HEK293 (cell line): ENCODE measurements at regions not wholly inside any gene's neighbourhood (a gene's known extent, or its start where the extent isn't known, plus 50 kb on each side); places are given as distances from the start of the nearest gene placed in this dataset.
A peak's percentile ranks its signal among the peaks of the same experiment; 100 is the strongest.

Experiments used
- CTCF ChIA-PET: fragments of 350-600 bp; formaldehyde crosslinking; extraction: SDS; loops from one replicate; lab custom pipeline; 2021; ENCODE audit warnings: antibody characterized with exemption; lab: Yijun Ruan, JAX
- POLR2A ChIA-PET: fragments of 300-600 bp; formaldehyde crosslinking; extraction: SDS; loops from one replicate; lab custom pipeline; 2020; ENCODE audit warnings: antibody characterized with exemption, inconsistent platforms; lab: Yijun Ruan, JAX
- H3K27ac ChIP-seq: fragments of 200-500 bp; sonication (Bioruptor generic); 2 replicates; pipeline ENCODE4 v1.5.1; 2014; ENCODE audit warnings: low read depth, low read length, control low read depth, inconsistent platforms; ENCODE audit errors: extremely low read depth
- H3K36me3 ChIP-seq, 2 experiments: fragments of 200-500 bp in 1 of 2; sonication (Bioruptor generic) in 1 of 2; 1 replicate in 1 of 2; 2 replicates in 1 of 2; pipeline ENCODE4 v1.5.1; 2014 to 2017; ENCODE audit warnings: inconsistent platforms in 2 of 2, low read length in 2 of 2; ENCODE audit not compliant: control insufficient read depth in 2 of 2, insufficient read depth in 1 of 2
- H3K4me1 ChIP-seq: fragments of 200-500 bp; sonication (Bioruptor generic); 2 replicates; pipeline ENCODE4 v1.5.1; 2014; ENCODE audit warnings: mild to moderate bottlenecking, low read length, inconsistent platforms; ENCODE audit not compliant: control insufficient read depth, insufficient read depth
- H3K4me3 ChIP-seq: 2 replicates; pipeline ENCODE4 v1.5.1; 2011; ENCODE audit warnings: low read depth, mild to moderate bottlenecking, control low read depth, low read length, moderate library complexity
- H3K9me3 ChIP-seq: fragments of 200-500 bp; sonication (Bioruptor generic); 2 replicates; pipeline ENCODE4 v1.5.1; 2014; ENCODE audit warnings: low read depth, low read length, inconsistent platforms; ENCODE audit not compliant: control insufficient read depth, insufficient read depth
- FEZF1 ChIP-seq: fragments of 450-650 bp; formaldehyde crosslinking; IDR thresholded peaks from 2 replicates; pipeline ENCODE4 v1.5.1; 2016; ENCODE audit warnings: missing biosample characterization, missing genetic modification characterization
- GFI1B ChIP-seq: fragments of 450-650 bp; formaldehyde crosslinking; IDR thresholded peaks from 2 replicates; pipeline ENCODE4 v1.5.1; 2016; ENCODE audit warnings: missing biosample characterization, missing genetic modification characterization
- HOXD13 ChIP-seq: sonication (generic); formaldehyde crosslinking; IDR thresholded peaks from 2 replicates; pipeline ENCODE4 v1.8.0; 2022; ENCODE audit warnings: missing genetic modification reagents, borderline replicate concordance
- IKZF3 ChIP-seq: fragments of 450-650 bp; IDR thresholded peaks from 2 replicates; pipeline ENCODE4 v1.5.0; 2018; ENCODE audit warnings: missing biosample characterization, mild to moderate bottlenecking, missing genetic modification characterization, moderate library complexity
- MZF1 ChIP-seq: fragments of 450-650 bp; formaldehyde crosslinking; IDR thresholded peaks from 2 replicates; pipeline ENCODE4 v1.5.1; 2017; ENCODE audit warnings: missing biosample characterization, missing genetic modification characterization, borderline replicate concordance
- OVOL3 ChIP-seq: fragments of 450-650 bp; formaldehyde crosslinking; IDR thresholded peaks from 2 replicates; pipeline ENCODE4 v1.5.1; 2016; ENCODE audit warnings: missing biosample characterization, missing genetic modification characterization
- PRDM1 ChIP-seq: fragments of 450-650 bp; formaldehyde crosslinking; IDR thresholded peaks from 2 replicates; pipeline ENCODE4; 2016; ENCODE audit warnings: missing biosample characterization, missing genetic modification characterization
- SCRT2 ChIP-seq: fragments of 450-650 bp; formaldehyde crosslinking; IDR thresholded peaks from 2 replicates; pipeline ENCODE4 v1.5.1; 2016; ENCODE audit warnings: missing biosample characterization, missing genetic modification characterization
- YY1 ChIP-seq: fragments of 450-650 bp; formaldehyde crosslinking; IDR thresholded peaks from 2 replicates; pipeline ENCODE4 v1.5.1; 2018; ENCODE audit warnings: missing biosample characterization, missing genetic modification characterization
- ZBTB1 ChIP-seq: fragments of 450-650 bp; formaldehyde crosslinking; IDR thresholded peaks from 2 replicates; pipeline ENCODE4 v1.5.1; 2016; ENCODE audit warnings: missing biosample characterization, missing genetic modification characterization
- ZFHX2 ChIP-seq: fragments of 450-650 bp; formaldehyde crosslinking; conservative IDR thresholded peaks from 2 replicates; pipeline ENCODE4 v1.5.1; 2016; ENCODE audit warnings: missing biosample characterization, missing genetic modification characterization
- ZNF16 ChIP-seq: fragments of 450-650 bp; formaldehyde crosslinking; IDR thresholded peaks from 2 replicates; pipeline ENCODE4 v1.5.1; 2016; ENCODE audit warnings: low read depth, missing biosample characterization, missing genetic modification characterization
- ZNF184 ChIP-seq: fragments of 450-650 bp; IDR thresholded peaks from 2 replicates; pipeline ENCODE4 v1.5.1; 2018; ENCODE audit warnings: missing biosample characterization, mild to moderate bottlenecking, missing genetic modification characterization
- ZNF214 ChIP-seq: fragments of 450-650 bp; formaldehyde crosslinking; IDR thresholded peaks from 2 replicates; pipeline ENCODE4 v1.5.1; 2017; ENCODE audit warnings: missing biosample characterization, mild to moderate bottlenecking, missing genetic modification characterization, borderline replicate concordance
- ZNF248 ChIP-seq: fragments of 450-650 bp; formaldehyde crosslinking; IDR thresholded peaks from 2 replicates; pipeline ENCODE4 v1.5.1; 2017; ENCODE audit warnings: missing biosample characterization, missing genetic modification characterization
- ZNF350 ChIP-seq: fragments of 450-650 bp; formaldehyde crosslinking; IDR thresholded peaks from 2 replicates; pipeline ENCODE4 v1.5.0; 2017; ENCODE audit warnings: missing biosample characterization, mild to moderate bottlenecking, missing genetic modification characterization
- ZNF423 ChIP-seq: fragments of 450-650 bp; formaldehyde crosslinking; IDR thresholded peaks from 2 replicates; pipeline ENCODE4 v1.5.1; 2016; ENCODE audit warnings: missing biosample characterization, missing genetic modification characterization
- ZNF510 ChIP-seq: fragments of 450-650 bp; formaldehyde crosslinking; IDR thresholded peaks from 2 replicates; pipeline ENCODE4 v1.5.1; 2018; ENCODE audit warnings: mild to moderate bottlenecking, missing genetic modification characterization, missing biosample characterization; ENCODE audit not compliant: insufficient replicate concordance
- ZNF548 ChIP-seq: fragments of 450-650 bp; formaldehyde crosslinking; IDR thresholded peaks from 2 replicates; pipeline ENCODE4 v1.5.1; 2016; ENCODE audit warnings: missing biosample characterization, missing genetic modification characterization
- ZNF571 ChIP-seq: fragments of 450-650 bp; formaldehyde crosslinking; IDR thresholded peaks from 2 replicates; pipeline ENCODE4 v1.5.0; 2017; ENCODE audit warnings: missing biosample characterization, missing genetic modification characterization
- ZNF596 ChIP-seq: fragments of 450-650 bp; IDR thresholded peaks from 2 replicates; pipeline ENCODE4 v1.5.0; 2018; ENCODE audit warnings: missing biosample characterization, mild to moderate bottlenecking, missing genetic modification characterization, moderate library complexity
- ZNF600 ChIP-seq: fragments of 450-650 bp; formaldehyde crosslinking; IDR thresholded peaks from 2 replicates; pipeline ENCODE4 v1.5.1; 2016; ENCODE audit warnings: missing biosample characterization, missing genetic modification characterization
- ZNF701 ChIP-seq: fragments of 450-650 bp; formaldehyde crosslinking; IDR thresholded peaks from 2 replicates; pipeline ENCODE4 v1.5.1; 2016; ENCODE audit warnings: missing biosample characterization, missing genetic modification characterization
- ZNF747 ChIP-seq: fragments of 450-650 bp; formaldehyde crosslinking; IDR thresholded peaks from 2 replicates; pipeline ENCODE4 v1.5.1; 2016; ENCODE audit warnings: missing biosample characterization, missing genetic modification characterization
- ZSCAN23 ChIP-seq: fragments of 450-650 bp; formaldehyde crosslinking; IDR thresholded peaks from 2 replicates; pipeline ENCODE4 v1.5.1; 2016; ENCODE audit warnings: missing biosample characterization, missing genetic modification characterization
- ZSCAN30 ChIP-seq: fragments of 450-650 bp; IDR thresholded peaks from 2 replicates; pipeline ENCODE4 v1.5.1; 2018; ENCODE audit warnings: missing biosample characterization, mild to moderate bottlenecking, missing genetic modification characterization, moderate library complexity
- TF ChIP-seq, protein P1 (sequence below): fragments of 450-650 bp; IDR thresholded peaks from 2 replicates; pipeline ENCODE4 v1.5.1; 2018; ENCODE audit warnings: missing biosample characterization, mild to moderate bottlenecking, missing genetic modification characterization
- TF ChIP-seq, protein P2 (sequence below): fragments of 450-650 bp; formaldehyde crosslinking; conservative IDR thresholded peaks from 2 replicates; pipeline ENCODE4 v1.5.1; 2016; ENCODE audit warnings: low read depth, missing biosample characterization, missing genetic modification characterization
- TF ChIP-seq, protein P3 (sequence below): fragments of 450-650 bp; formaldehyde crosslinking; IDR thresholded peaks from 2 replicates; pipeline ENCODE4 v1.5.1; 2016; ENCODE audit warnings: missing biosample characterization, missing genetic modification characterization
- TF ChIP-seq, protein P4 (sequence below): fragments of 450-650 bp; formaldehyde crosslinking; IDR thresholded peaks from 2 replicates; pipeline ENCODE4 v1.5.1; 2017; ENCODE audit warnings: missing biosample characterization, missing genetic modification characterization

DNA sequence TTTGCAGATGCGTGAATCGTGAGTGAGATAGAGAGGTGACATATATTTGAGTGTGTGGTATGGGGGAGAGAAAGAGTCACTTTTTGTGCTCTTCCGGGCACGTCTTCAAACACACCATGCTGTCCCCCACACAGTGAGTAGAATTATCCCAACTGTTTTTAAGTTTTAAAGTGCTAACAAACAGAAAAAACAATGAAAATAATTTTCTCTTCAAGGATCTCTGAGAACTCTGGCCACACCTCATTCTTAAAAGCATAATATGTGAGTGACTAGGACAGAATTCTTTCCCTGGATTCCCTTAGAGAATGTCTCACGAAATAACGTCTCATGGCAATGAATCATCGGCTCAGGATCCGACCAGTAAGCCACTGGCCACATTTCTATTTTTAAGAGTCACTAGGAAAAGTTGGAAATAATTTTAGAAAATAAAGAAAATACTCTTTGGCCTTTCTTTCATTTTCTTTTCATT lies 235.7 kb upstream of the ZNF217 start (continued):
- TF ChIP-seq ZNF423 (tag by site-specific recombination) (no peak), ZNF248 (no peak), ZNF510 (tag by site-specific recombination) (no peak), IKZF3 (tag by site-specific recombination) (peak; percentile 66; the same call in 1 of the 2 replicates), ZNF701 (tag by site-specific recombination) (no peak), ZNF350 (tag by site-specific recombination) (no peak), ZNF214 (tag by site-specific recombination) (no peak)

DNA sequence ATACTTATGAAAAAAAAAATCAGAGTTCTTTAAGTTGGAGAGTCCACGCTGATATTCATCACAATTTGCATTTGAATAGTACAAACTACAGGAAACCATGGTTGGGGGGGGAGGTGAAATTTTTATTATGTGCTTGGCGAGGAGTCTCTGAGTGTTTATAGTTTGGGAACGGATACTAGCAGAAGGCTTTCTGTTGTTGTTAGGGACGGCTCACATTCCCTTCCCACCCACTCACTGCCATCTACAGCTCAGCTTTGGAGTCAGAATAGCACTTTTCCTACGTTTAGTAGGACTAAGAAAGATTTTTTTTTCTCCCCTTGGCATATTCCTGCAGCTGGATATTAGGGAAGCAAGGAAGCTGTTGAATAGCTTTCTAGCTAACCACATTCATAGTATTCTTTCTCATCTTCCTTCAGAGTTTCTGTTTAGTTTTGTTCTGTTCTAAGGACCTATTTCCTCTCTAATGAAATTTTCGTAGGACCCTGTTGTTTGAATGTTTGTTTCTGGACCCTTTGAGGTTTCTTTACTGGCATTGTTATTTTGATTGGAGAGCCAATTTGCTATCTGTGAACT lies 235.1 kb upstream of the ZNF217 start:
- H3K36me3 ChIP-seq = no peaks in the 10 kb centered on the region
- H3K27ac ChIP-seq = peak overlapping the region; percentile 82
- H3K4me1 ChIP-seq = peaks cover 22% of the 10 kb centered on the region
- CTCF ChIA-PET = interaction anchor here (0.6 to 0.9 kb wide), 2 partner anchors 38 to 87 kb away, joined by 3 read pairs; no protein-coding TSS in a partner anchor
- no peaks in the 10 kb centered on the region for H3K9me3 ChIP-seq
- POLR2A ChIA-PET = interaction anchor here (1.4 kb wide), 1 partner anchor 90 kb away, joined by 5 read pairs; no protein-coding TSS in a partner anchor
- peak overlapping the region; percentile 24 for H3K4me3 ChIP-seq
- TF ChIP-seq, protein P1, sequence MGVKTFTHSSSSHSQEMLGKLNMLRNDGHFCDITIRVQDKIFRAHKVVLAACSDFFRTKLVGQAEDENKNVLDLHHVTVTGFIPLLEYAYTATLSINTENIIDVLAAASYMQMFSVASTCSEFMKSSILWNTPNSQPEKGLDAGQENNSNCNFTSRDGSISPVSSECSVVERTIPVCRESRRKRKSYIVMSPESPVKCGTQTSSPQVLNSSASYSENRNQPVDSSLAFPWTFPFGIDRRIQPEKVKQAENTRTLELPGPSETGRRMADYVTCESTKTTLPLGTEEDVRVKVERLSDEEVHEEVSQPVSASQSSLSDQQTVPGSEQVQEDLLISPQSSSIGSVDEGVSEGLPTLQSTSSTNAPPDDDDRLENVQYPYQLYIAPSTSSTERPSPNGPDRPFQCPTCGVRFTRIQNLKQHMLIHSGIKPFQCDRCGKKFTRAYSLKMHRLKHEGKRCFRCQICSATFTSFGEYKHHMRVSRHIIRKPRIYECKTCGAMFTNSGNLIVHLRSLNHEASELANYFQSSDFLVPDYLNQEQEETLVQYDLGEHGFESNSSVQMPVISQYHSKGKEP = peak; percentile 38; the same call in 1 of the 2 replicates
- TF ChIP-seq IKZF3 (tag by site-specific recombination) (peak; percentile 64), ZNF747 (tag by site-specific recombination) (no peak), GFI1B (peak; percentile 42; the same call in 1 of the 2 replicates), PRDM1 (tag by site-specific recombination) (0 out of 2 replicates have a peak, but pooled peaks have one; percentile 14), YY1 (tag by site-specific recombination) (no peak), ZNF184 (no peak), ZNF16 (no peak), HOXD13 (no peak), FEZF1 (tag by site-specific recombination) (no peak), SCRT2 (tag by site-specific recombination) (0 out of 2 replicates have a peak, but pooled peaks have one; percentile 8), OVOL3 (tag by site-specific recombination) (no peak), ZSCAN23 (tag by site-specific recombination) (no peak), ZNF548 (tag by site-specific recombination) (no peak), MZF1 (tag by site-specific recombination) (peak; percentile 28; the same call in 1 of the 2 replicates), ZBTB1 (tag by site-specific recombination) (0 out of 2 replicates have a peak, but pooled peaks have one; percentile 5), ZSCAN30 (tag by site-specific recombination) (0 out of 2 replicates have a peak, but pooled peaks have one; percentile 26), ZNF571 (no peak), ZNF596 (tag by site-specific recombination) (no peak), ZFHX2 (peak; percentile 72), ZNF600 (tag by site-specific recombination) (peak; percentile 80; the same call in 1 of the 2 replicates)
- TF ChIP-seq, protein P2, sequence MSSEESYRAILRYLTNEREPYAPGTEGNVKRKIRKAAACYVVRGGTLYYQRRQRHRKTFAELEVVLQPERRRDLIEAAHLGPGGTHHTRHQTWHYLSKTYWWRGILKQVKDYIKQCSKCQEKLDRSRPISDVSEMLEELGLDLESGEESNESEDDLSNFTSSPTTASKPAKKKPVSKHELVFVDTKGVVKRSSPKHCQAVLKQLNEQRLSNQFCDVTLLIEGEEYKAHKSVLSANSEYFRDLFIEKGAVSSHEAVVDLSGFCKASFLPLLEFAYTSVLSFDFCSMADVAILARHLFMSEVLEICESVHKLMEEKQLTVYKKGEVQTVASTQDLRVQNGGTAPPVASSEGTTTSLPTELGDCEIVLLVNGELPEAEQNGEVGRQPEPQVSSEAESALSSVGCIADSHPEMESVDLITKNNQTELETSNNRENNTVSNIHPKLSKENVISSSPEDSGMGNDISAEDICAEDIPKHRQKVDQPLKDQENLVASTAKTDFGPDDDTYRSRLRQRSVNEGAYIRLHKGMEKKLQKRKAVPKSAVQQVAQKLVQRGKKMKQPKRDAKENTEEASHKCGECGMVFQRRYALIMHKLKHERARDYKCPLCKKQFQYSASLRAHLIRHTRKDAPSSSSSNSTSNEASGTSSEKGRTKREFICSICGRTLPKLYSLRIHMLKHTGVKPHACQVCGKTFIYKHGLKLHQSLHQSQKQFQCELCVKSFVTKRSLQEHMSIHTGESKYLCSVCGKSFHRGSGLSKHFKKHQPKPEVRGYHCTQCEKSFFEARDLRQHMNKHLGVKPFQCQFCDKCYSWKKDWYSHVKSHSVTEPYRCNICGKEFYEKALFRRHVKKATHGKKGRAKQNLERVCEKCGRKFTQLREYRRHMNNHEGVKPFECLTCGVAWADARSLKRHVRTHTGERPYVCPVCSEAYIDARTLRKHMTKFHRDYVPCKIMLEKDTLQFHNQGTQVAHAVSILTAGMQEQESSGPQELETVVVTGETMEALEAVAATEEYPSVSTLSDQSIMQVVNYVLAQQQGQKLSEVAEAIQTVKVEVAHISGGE (tag by site-specific recombination) = peak; percentile 56; the same call in 1 of the 2 replicates
- TF ChIP-seq, protein P3, sequence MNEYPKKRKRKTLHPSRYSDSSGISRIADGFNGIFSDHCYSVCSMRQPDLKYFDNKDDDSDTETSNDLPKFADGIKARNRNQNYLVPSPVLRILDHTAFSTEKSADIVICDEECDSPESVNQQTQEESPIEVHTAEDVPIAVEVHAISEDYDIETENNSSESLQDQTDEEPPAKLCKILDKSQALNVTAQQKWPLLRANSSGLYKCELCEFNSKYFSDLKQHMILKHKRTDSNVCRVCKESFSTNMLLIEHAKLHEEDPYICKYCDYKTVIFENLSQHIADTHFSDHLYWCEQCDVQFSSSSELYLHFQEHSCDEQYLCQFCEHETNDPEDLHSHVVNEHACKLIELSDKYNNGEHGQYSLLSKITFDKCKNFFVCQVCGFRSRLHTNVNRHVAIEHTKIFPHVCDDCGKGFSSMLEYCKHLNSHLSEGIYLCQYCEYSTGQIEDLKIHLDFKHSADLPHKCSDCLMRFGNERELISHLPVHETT (tag by site-specific recombination) = no peak
- TF ChIP-seq, protein P4, sequence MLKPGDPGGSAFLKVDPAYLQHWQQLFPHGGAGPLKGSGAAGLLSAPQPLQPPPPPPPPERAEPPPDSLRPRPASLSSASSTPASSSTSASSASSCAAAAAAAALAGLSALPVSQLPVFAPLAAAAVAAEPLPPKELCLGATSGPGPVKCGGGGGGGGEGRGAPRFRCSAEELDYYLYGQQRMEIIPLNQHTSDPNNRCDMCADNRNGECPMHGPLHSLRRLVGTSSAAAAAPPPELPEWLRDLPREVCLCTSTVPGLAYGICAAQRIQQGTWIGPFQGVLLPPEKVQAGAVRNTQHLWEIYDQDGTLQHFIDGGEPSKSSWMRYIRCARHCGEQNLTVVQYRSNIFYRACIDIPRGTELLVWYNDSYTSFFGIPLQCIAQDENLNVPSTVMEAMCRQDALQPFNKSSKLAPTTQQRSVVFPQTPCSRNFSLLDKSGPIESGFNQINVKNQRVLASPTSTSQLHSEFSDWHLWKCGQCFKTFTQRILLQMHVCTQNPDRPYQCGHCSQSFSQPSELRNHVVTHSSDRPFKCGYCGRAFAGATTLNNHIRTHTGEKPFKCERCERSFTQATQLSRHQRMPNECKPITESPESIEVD = peak; percentile 83
